HL-60/S4 treated with phorbol 12-myristate 13-acetate at 8.2 ng/mL for 4 days and 3 days (cell line): ENCODE measurements at regions not wholly inside any gene's neighbourhood (a gene's known extent, or its start where the extent isn't known, plus 50 kb on each side); places are given as distances from the start of the nearest gene placed in this dataset.
"Not testable (repeated sequence)": the region's sequence is repeated elsewhere in the genome, so short reads cannot be mapped to it uniquely, and the experiment has no call there.

ENCODE experiments used
- in situ Hi-C: fragments of 300-500 bp; cut with MboI; formaldehyde crosslinking; loops from 2 replicates; pipeline ENCODE4 v1.15.0; 2022; ENCODE audit warnings: low sequenced_read_pairs

GRCh38 chr12:75744607-75745256 is 233.3 kb upstream of the KRR1 start:
- in situ Hi-C loops = no loop called here

- in situ Hi-C loops = no loop called here
These were observed 231.6 kb upstream of the KRR1 start for GRCh38 chr12:75742961-75743360.

GRCh38 chr12:75742048-75742447 is 230.6 kb upstream of the KRR1 start:
- in situ Hi-C loops = no loop called here

GRCh38 chr12:75739912-75740311 is 228.5 kb upstream of the KRR1 start:
- in situ Hi-C loops = no loop called here

- in situ Hi-C loops = not testable (repeated sequence)
These were observed 227.7 kb upstream of the KRR1 start for GRCh38 chr12:75739098-75739497.

- in situ Hi-C loops = no loop called here
These were observed 227.1 kb upstream of the KRR1 start for GRCh38 chr12:75738486-75738885.

GRCh38 chr12:75735853-75736252 is 224.4 kb upstream of the KRR1 start:
- in situ Hi-C loops = no loop called here

- in situ Hi-C loops = no loop called here
These were observed 217.4 kb upstream of the KRR1 start for GRCh38 chr12:75728826-75729225.

- in situ Hi-C loops = no loop called here
These were observed 216.2 kb upstream of the KRR1 start for GRCh38 chr12:75727577-75727976.

GRCh38 chr12:75725521-75726111 is 214.2 kb upstream of the KRR1 start:
- in situ Hi-C loops = no loop called here

GRCh38 chr12:75724928-75725312 is 213.5 kb upstream of the KRR1 start:
- in situ Hi-C loops = no loop called here

GRCh38 chr12:75724307-75724927 is 213.0 kb upstream of the KRR1 start:
- in situ Hi-C loops = no loop called here

GRCh38 chr12:75722714-75723200 is 211.3 kb upstream of the KRR1 start:
- in situ Hi-C loops = no loop called here

GRCh38 chr12:75721796-75722195 is 210.4 kb upstream of the KRR1 start:
- in situ Hi-C loops = no loop called here

GRCh38 chr12:75720812-75721641 is 209.6 kb upstream of the KRR1 start:
- in situ Hi-C loops = no loop called here

- in situ Hi-C loops = no loop called here
These were observed 206.5 kb upstream of the KRR1 start for GRCh38 chr12:75717902-75718301.

GRCh38 chr12:75716291-75717025 is 205.0 kb upstream of the KRR1 start:
- in situ Hi-C loops = no loop called here

GRCh38 chr12:75715682-75716081 is 204.3 kb upstream of the KRR1 start:
- in situ Hi-C loops = no loop called here

GRCh38 chr12:75715323-75715644 is 203.9 kb upstream of the KRR1 start:
- in situ Hi-C loops = no loop called here

GRCh38 chr12:75714462-75715322 is 203.3 kb upstream of the KRR1 start:
- in situ Hi-C loops = no loop called here
